Right renal pelvis (tissue), 4 donors: ENCODE measurements at regions not wholly inside any gene's neighbourhood (a gene's known extent, or its start where the extent isn't known, plus 50 kb on each side); places are given as distances from the start of the nearest gene placed in this dataset.

Source experiments
- DNase-seq, 4 donors: peaks; one replicate each; pipeline ENCODE4 v3.0.0-alpha.2; 2013; ENCODE audit warnings: low read depth in 4 of 4, low spot score in 3 of 4, missing footprints in 1 of 4

DNA sequence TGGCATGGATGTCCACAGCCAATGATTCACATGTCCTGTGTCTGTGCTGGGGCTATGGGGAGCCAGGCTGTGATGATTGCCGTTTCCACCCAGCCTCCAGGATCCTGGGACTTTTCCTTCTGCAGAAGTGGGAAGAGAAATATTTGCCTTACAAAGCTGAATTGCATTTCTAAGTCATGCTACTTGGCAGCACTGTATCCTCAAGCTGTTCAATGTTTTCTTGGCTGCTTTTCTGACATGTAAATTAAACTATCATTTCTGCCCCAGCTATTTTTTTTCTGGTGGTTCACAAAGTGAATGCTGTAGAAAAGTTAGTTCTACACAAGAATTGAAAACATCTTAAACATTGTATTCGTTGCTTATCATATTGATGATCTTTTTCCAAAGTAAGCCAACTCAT, 51.9 kb upstream of the TCERG1L start:
- DNase-seq = peak in 1 of 4 donors; percentile 12

DNA sequence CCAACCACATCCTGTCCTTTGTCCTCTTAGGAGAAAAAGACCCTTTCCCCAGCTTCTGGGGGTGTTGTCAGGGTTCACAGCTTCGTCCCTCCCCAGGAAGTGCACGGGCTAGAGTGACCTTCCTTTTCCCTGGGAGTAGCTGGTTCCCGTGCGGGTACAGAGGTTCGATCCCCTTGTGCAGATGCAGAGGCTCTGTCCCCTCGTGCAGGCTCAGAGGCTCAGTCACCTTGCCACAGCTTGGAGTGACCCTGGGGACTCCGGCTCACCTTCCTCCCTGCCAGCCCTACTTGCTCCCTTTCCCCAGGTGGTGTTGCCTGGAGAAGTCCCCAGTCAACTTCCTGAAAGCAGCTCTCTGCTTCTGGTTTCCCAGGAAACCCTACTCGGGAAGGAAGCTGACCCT, 60.0 kb upstream of the TCERG1L start:
- no peak for DNase-seq

DNA sequence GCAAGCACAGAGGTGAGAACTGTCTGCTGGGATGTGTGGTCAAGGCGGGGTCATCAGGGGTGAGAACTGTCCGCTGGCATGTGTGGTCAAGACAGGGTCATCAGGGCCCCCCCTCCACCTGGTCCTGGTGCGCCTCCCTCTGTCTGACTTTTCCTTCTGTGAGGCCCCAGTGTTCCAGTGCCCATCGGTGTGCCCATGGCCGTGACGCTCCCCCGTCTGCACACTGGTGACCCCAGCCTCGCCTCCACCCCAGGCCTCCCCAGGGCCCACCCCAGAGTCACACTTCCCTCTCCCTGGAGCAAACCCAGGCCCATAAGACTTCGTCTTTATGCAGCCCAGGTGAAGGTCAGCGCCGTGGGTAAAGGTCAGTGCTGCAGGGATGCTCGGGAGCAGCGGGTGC, 70.1 kb upstream of the TCERG1L start:
- no peak for DNase-seq

DNA sequence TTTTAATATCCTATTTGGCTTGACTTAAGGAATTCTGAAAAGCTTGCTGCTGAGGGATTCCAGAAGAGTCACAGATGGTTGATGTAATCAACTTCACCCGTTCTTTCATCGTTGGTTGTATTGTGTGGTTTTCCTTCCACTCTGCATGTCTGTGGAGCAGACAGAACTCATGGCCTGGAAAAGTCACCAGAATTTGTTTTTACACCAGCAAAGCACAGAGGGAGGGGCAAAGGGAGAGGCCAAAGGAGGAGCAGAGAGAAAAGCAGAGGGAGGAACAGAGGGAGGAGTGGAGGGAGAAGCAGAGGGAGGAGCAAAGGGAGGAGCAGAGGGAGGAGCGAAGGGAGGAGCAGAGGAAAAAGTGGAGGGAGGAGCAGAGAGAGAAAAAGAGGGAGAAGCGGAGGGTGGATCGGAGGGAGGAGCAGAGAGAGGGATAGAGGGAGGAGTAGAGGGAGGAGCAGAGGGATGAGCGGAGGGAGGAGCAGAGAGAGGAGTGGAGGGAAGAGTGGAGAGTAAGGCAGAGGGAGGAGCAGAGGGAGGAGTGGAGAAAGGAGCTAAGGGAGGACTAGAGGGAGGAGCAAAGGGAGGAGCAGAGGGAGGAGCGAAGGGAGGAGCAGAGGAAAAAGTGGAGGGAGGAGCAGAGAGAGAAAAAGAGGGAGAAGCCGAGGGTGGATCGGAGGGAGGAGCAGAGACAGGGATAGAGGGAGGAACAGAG, 73.8 kb upstream of the TCERG1L start:
- peak in 2 of 4 donors; percentile 18 to 22 for DNase-seq

DNA sequence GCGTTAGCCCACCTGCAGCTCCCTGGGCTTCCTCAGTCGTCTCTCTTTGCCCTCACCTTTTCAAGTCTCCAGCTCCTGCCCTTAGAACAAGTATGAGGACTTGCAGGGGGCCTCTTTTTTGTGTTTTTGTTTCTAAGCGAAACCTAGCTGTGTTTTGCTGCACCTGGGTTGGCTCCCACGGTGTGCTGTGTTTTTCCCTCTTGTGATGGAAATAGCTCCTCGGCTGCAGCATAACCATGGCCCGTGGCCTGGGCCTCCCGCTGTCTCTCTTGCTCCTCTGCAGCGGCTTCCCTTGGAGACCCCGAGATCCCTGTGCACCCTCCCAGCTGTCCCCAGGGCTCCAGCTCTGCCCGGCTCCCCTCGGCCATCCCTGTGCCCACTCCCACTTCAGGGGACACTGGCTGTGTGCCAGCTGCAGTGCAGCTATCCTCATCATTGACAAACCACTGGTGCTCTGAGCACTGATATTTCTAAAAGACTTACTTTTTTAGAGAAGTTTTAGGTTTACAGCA, 75.6 kb upstream of the TCERG1L start:
- no peak for DNase-seq

DNA sequence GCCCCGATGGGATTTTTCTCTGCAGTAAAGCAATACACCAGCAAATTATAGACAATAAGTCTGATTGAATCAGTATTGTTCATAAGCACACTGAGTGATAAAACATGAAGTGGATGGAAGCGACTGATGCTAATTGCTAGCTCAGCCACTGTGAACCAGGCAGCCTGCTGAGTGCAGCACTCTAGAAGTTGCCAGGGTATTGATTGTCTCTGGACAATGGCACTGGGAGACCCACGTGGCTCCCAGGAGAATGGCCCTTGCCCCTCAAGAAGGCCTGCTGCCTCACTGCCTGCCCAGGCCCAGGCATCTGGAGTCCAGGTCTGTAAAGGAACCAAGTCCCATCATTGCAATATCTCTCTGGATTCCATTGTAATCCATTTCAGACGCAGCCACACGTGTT, 80.4 kb upstream of the TCERG1L start:
- no peak for DNase-seq

DNA sequence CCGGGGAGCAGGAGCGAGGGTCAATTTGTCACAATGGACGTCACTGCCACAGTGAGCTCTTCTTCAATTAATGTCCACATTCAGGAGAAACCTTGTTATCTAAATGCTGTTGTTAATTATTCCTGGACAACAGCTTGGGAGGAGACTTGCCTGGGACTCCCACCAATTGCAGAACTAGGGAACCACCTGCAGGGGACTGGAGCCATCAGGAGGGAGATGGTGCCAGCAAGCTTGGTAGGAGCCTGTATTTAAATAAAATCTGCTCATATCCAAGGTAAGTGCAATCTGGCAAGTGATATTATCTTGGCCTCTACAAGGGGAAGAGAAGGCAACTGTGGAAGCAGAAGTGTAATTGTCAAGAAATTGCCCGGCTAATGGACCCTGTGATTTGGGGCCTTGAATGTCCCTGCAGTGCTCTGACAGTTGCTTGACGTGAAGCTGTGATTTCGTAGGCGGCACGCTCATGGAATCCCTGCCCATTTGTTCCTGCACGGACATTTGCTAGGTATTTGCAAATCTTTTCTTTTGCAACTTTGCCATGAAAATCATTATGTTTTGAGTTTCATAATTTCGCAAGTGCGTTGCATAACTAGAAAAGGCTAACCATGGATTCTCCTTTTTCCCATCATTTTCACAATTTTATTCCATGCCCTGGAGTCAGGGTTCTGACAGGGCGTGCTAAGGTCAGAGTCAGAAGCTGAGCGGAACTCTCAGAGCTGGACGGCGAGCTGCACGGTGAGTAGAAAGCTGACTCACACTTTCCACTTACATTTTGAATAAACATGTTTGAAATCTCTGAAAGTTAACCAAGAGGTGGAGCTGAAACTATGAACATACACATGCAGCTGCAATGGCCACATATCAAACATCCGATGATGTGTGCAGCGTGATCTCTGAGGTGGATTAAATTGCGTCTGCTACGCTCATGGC, 84.9 kb upstream of the TCERG1L start:
- DNase-seq = no peak

DNA sequence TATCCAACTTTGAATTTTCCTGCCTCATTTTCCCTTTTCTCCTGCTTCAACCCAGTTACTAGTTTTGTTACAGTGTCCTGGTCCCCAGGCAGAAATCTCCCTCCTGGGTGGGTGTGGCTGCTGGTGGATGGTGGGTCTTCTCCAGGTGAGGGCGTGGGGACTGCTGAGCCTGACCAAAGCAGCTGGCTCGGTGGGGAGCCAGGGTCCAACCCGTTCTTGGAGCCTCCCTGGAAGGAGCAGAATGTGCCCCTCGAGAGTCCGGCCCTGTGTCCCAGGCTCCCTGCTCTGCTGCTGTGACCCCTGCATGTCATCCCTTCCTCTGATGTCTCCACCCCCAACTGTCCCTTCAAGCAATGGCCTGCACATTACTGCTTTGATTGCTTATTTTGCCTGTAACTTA, 86.6 kb upstream of the TCERG1L start:
- no peak for DNase-seq

DNA sequence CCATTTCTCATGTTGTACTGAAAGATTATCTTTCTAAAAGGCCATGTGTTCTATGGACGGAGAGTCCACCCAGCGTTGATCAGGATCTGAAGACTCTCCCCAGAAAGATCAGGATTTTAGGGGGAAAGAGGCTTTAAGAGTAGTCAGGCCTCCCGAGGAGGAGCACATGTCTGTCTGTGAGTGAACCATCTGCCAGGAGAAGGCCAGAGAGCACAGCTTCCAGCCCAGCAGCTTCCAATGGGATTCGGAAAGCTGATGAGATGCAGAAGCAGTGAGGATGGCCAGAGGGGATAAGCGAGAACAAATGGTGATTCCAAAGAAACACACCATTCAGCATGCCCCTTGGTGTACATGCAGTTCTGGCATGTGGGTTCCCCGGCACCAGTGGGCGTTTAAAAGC, 88.5 kb upstream of the TCERG1L start:
- DNase-seq = no peak

DNA sequence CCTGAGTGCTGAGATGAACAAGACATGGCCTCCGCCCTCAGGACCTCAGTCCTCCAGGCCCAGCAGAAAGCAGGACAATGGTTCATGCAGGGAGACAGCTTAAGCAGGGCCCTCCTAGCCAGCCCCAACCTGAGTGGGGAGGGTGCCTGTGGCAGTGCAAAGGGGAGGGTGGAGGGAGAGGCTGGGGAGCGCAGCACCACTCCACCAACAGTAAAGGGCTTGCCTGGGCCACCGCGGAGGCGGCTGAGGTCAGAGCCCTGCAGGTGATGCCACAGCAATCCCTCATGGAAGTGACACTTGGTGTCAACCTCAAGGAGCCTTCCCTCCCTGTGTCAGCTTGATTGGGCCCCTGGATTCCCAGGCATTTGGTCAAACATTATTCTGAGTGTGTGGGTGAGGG, 89.0 kb upstream of the TCERG1L start:
- DNase-seq = no peak

DNA sequence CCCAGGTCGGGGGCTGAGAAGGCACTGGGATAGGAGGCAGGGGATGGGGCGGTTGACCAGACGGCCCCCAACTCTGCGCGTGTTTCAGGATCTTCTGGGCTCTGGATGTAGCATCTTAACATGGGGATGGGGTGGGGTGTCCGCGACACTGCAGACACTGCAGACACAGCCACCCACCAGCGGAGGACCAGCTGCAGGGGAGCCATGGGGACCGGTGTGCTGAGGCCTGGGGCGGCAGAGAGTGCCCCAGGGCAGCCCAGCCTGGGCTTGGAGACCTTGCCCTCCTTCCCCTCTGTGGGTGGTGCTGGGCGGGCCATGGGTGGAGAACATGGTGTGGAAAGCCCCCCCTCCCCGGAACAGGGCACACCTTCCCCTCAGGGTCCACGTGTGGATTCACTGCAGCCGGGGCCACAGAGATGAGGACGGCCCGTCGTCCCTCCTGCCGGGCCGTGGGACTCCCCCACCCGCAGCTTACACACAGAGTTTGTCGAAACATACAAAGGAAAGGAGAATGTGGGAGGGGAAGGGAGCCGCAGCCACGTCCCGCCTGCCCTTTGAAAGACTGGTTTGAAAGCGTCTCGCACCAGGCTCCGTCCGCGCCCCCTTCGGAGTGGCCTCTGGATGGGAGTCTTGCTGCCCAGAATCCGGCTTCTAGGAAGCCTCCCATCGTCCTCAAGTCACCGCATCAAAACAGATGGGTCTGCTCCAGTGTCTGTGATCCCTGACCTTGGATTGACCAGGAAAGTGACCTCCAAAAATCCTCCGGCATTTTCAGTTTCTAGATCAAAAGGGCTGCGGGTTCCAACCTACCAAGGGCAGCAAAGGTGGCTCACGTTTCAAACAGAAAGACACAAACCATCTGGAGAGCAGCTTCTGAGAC, 91.5 kb upstream of the TCERG1L start:
- DNase-seq = no peak

DNA sequence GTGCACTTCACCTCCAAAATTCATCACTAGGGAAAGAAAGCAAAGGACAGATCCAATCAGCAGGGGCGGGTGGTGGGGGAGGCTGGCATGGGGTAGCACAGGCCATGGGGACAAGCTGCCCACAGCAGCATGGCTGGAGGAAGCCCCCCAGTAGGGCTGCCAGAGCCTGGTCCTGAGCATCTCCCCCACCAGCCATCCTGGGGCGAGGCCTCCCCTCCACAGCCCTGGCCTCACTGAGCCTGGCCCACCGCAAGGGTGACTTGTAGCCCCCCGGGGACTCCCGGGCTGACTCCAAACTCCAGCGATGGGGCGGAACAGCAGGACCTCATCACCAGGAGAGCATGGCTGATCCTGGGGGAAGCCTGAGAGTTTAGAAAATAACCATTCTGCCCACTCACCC, 92.4 kb upstream of the TCERG1L start:
- no peak for DNase-seq

DNA sequence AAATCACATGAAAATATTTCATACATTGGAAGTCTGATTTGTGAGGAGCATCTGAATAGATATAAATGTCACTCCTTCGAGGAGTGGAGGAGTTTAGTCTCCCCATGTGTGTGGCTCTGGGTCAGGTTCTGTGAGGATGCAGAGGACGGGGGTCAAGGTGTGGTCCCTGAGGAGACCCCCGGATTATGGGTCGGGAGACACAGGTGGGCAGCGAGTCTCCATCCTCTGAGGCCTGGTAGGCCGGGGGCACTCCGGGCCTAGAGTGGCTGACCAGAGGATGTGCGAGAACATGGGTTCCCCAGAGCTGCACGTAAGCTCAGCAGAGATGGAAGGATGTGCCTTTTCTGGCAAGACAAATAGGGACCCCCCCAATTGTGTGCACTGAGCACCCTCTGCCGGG, 93.4 kb upstream of the TCERG1L start:
- DNase-seq = no peak

DNA sequence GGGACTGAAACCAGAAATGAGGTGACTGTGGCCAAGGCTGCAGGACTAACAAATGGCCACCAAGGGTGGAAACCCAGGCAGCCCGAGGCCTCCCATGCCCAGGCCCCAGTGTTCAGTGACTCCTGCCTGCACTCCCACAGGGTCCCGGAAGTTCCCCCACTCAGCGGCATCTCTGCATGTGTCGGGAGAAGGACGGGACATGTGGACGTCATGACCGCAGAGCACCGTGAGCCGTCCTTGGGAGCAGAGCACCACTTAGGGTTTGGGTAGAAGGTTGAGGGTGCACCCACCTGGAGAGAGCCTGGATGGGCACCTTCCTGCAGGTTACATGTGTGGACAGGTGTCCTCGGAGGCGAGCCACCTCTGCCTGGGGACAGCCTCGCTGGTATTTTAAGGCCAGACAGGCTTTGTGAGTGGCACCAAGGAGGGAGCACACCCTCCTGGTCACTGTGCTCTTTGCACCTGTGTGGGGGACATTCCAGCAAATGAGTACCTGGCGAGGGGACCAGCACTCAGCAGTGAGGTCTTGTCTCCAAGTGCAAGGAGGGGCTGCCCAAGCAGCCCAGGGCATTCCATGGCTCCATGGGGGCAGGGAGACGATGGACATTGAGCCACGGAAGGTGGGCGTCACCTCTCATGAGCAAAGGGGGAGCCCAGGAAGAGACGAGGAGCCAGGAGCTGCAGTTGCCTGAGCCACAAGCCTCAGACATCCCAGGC, 95.3 kb upstream of the TCERG1L start:
- no peak for DNase-seq

DNA sequence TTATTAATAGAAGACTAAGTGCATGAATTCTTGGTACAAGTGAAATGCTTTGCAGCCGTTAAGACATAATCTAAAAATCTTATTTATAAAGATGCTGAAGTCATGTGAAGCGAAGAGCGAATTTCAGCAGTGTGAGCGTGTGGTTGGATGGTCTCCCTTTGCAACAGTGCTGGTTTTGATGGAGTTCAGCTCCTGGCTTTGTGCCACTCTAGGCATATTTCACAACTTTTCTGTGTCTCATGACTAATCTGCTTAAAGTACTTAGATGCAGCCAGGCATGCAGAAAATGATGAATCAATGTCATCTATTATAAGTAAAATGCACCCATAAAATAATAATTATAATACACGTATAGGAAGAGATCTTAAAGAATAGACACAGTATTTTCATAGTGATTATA, 107.2 kb upstream of the TCERG1L start:
- DNase-seq = no peak

DNA sequence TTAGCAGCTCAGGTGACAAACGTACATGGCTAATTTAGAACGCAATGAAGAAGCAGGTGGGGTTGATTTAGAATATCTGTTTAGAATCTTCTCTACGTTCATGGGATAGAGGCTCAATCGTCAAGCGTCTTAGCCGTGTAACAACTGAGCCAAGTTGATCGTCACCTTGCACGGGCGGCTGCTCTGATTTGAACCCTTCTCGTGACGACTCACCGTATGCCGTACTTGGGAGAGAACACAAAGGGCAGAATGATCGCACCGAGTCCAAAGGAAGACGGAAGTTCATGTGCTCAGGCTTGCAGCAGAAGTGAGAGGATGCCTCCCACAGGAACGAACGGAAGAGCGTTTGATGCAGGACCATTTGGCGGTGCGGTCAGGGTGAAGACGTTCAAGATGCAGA, 108.3 kb upstream of the TCERG1L start:
- no peak for DNase-seq

DNA sequence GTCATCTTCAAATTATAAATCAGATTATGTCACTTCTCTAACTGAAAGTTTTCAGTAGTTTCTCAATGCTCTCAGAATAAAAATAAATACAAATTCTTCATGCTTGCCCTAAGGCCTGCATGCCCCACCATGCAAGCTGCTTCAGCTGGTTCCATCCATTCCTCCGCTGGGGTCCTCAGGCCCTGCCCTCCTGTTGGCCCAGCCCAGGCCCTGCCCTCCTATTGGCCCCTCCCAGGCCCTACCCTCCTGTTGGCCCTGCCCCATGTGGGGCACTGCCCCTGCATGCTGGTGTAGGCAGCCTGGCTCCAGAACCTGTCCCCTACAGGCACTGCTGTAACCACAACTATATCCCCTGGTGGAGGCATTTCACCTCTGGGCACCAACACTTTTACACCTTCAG, 109.3 kb upstream of the TCERG1L start:
- DNase-seq = no peak

DNA sequence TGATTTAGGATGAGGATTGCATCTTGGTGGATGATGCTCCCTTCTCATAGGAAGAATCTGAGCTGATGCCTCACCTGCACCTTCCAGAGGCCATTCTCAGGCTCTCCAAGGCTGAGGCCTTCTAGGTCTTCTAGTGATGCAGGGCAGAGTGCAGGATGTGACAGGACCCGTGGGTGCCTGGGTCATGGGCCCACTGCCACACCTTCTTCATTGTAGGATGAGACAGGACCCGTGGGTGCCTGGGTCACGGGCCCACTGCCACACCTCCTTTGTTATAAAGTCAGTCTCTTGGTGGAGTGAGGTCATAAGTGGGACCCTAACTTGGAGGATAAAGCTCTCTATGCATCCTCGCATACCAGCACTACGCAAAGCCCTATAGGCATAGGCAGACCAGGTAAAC, 109.9 kb upstream of the TCERG1L start:
- no peak for DNase-seq

DNA sequence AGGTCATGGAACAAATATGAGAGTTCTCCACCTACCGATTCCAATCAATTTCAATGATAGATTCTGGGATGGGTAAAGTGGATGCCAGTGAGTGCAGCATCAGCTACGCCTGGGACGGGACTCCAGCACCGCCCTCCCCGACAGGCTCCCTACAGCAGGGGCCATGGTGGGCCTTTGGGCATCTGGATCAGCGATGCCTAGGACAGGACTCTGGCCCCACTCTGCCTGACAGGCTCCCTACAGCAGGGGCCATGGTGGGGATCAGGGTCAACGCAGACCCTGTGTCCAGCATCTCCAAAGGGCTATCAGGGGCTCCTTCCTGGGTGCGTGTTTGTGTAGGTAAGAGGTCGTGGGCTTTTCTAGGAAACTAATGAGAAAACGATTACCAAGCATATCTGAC, 111.2 kb upstream of the TCERG1L start:
- no peak for DNase-seq

DNA sequence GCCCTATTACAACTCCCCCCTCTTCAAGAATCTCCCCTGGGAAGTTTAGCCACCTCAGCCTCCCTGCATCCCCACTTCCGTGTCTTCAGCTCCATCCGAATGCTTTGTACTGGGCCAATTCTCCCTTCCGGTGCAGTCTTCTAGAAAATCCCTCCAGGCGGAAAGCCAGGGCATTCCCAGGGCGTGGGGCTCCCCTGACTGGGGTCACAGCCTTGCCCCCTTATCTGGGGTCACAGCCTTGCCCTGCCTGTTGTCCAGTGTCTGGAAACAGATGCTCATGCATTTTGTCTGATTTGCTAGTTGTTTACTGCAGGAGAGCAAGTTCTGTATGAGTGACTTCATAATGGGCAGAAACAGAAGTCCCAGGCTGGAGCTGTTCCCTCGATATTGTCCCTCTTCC, 112.5 kb upstream of the TCERG1L start:
- DNase-seq = no peak
